H1 (cell line): ENCODE measurements at regions not wholly inside any gene's neighbourhood (a gene's known extent, or its start where the extent isn't known, plus 50 kb on each side); places are given as distances from the start of the nearest gene placed in this dataset.

Experiments
- CTCF ChIA-PET: fragments of 300-600 bp; sonication (Branson Sonifier 250); formaldehyde crosslinking; loops from one replicate; lab custom pipeline; 2021; ENCODE audit not compliant: partially characterized antibody; lab: Charles Lee
- POLR2A ChIA-PET: fragments of 300-600 bp; sonication (Branson Sonifier 250); formaldehyde crosslinking; loops from one replicate; lab custom pipeline; 2021; ENCODE audit warnings: inconsistent platforms; ENCODE audit not compliant: partially characterized antibody; lab: Charles Lee
- DNase-seq, 2 experiments: peaks; one replicate each; pipeline versions ENCODE4 v3.0.0 to v3.0.0-alpha.2; 2010 to 2022; ENCODE audit warnings: low spot score in 2 of 2, low read depth in 1 of 2, mixed read lengths in 1 of 2
- FAIRE-seq: peaks from 2 replicates; lab custom pipeline; 2011; peaks lifted over from hg19 to GRCh38; lab: Jason Lieb, UNC
- H2AFZ ChIP-seq: 2 replicates; pipeline ENCODE4 v1.8.1; 2012; ENCODE audit warnings: low read length, inconsistent platforms
- H2AK5ac ChIP-seq: 2 replicates; pipeline ENCODE4 v1.6.1; 2013; ENCODE audit warnings: low read depth, low read length
- H2BK120ac ChIP-seq: replicated peaks from 2 replicates; pipeline ENCODE3; 2013; ENCODE audit warnings: low read depth, low read length, inconsistent platforms
- H2BK12ac ChIP-seq: 2 replicates; pipeline ENCODE4 v1.6.1; 2013; ENCODE audit warnings: low read depth, low read length
- H2BK15ac ChIP-seq: 2 replicates; pipeline ENCODE4 v1.6.1; 2013; ENCODE audit warnings: low read length
- H2BK20ac ChIP-seq: 2 replicates; pipeline ENCODE4 v1.6.1; 2013; ENCODE audit warnings: low read length
- H2BK5ac ChIP-seq: 2 replicates; pipeline ENCODE4 v1.6.1; 2013; ENCODE audit warnings: low read depth, low read length
- H3K14ac ChIP-seq: 2 replicates; pipeline ENCODE4 v1.6.1; 2013; ENCODE audit warnings: inconsistent platforms; ENCODE audit not compliant: insufficient read length
- H3K18ac ChIP-seq: 2 replicates; pipeline ENCODE4 v1.6.1; 2013; ENCODE audit warnings: low read length; ENCODE audit errors: extremely low read depth
- H3K23ac ChIP-seq: 2 replicates; pipeline ENCODE4 v1.6.1; 2013; ENCODE audit warnings: inconsistent platforms; ENCODE audit not compliant: insufficient read length
- H3K23me2 ChIP-seq: 2 replicates; pipeline ENCODE4 v1.6.1; 2013; ENCODE audit warnings: low read depth, low read length
- H3K27ac ChIP-seq: 2 replicates; pipeline ENCODE4 v1.6.1; 2011; ENCODE audit warnings: low read depth, low read length, inconsistent platforms
- H3K27me3 ChIP-seq, 4 experiments: replicated peaks in 1 of 4; 1 replicate in 1 of 4; 2 replicates in 3 of 4; pipeline versions ENCODE4 v1.6.1 to v1.8.1; 2011 to 2013; ENCODE audit warnings: low read length in 3 of 4, mild to moderate bottlenecking in 3 of 4, inconsistent platforms in 2 of 4, mixed read lengths in 2 of 4, moderate library complexity in 1 of 4; ENCODE audit not compliant: control insufficient read depth in 3 of 4, insufficient read depth in 3 of 4; ENCODE audit errors: extremely low read depth in 1 of 4
- H3K36me3 ChIP-seq, 4 experiments: 2 replicates each; pipeline versions ENCODE4 v1.6.1 to v1.8.1; 2011 to 2013; ENCODE audit warnings: mild to moderate bottlenecking in 4 of 4, low read length in 3 of 4, moderate library complexity in 2 of 4, control low read depth in 1 of 4, inconsistent platforms in 1 of 4; ENCODE audit not compliant: insufficient read depth in 4 of 4, control insufficient read depth in 2 of 4
- H3K4ac ChIP-seq: replicated peaks from 2 replicates; pipeline ENCODE3; 2013; ENCODE audit warnings: low read length, low read depth, mixed read lengths, inconsistent platforms; ENCODE audit not compliant: insufficient read length
- H3K4me1 ChIP-seq, 4 experiments: replicated peaks in 1 of 4; 1 replicate in 1 of 4; 2 replicates in 3 of 4; pipeline versions ENCODE4 v1.6.1 to v1.8.1; 2011 to 2013; ENCODE audit warnings: low read length in 3 of 4, inconsistent platforms in 2 of 4, mixed read lengths in 1 of 4; ENCODE audit not compliant: insufficient read depth in 4 of 4, control insufficient read depth in 3 of 4
- H3K4me2 ChIP-seq, 2 experiments: 2 replicates each; pipeline versions ENCODE4 v1.6.1 to v1.8.1; 2011 to 2013; ENCODE audit warnings: low read depth in 2 of 2, low read length in 2 of 2, control low read depth in 1 of 2, inconsistent platforms in 1 of 2, mild to moderate bottlenecking in 1 of 2; ENCODE audit not compliant: insufficient read depth in 1 of 2
- H3K4me3 ChIP-seq, 4 experiments: fragments of 200-600, 300-600 bp in 1 of 4; sonication (generic), shearing (Covaris generic), sonication (Bioruptor Twin) in 1 of 4; 2 replicates each; pipeline versions ENCODE4 v1.5.1 to v1.8.1; 2011 to 2016; ENCODE audit warnings: low read length in 4 of 4, low read depth in 3 of 4, control low read depth in 2 of 4, inconsistent platforms in 2 of 4, mild to moderate bottlenecking in 2 of 4, mixed read lengths in 1 of 4, moderate library complexity in 1 of 4; ENCODE audit not compliant: insufficient read depth in 2 of 4; ENCODE audit errors: extremely low read depth in 1 of 4
- H3K56ac ChIP-seq: replicated peaks from 2 replicates; pipeline ENCODE3; 2013; ENCODE audit warnings: low read depth, mild to moderate bottlenecking, mixed read lengths, low read length, inconsistent platforms; ENCODE audit not compliant: insufficient read length
- H3K79me1 ChIP-seq: 2 replicates; pipeline ENCODE4 v1.6.1; 2013; ENCODE audit warnings: low read depth, low read length, control low read depth
- H3K79me2 ChIP-seq, 2 experiments: 2 replicates each; pipeline versions ENCODE4 v1.6.1 to v1.8.1; 2012 to 2013; ENCODE audit warnings: low read length in 2 of 2, mild to moderate bottlenecking in 2 of 2, inconsistent platforms in 1 of 2; ENCODE audit not compliant: insufficient read depth in 2 of 2, control insufficient read depth in 1 of 2
- H3K9ac ChIP-seq, 4 experiments: replicated peaks in 1 of 4; 1 replicate in 1 of 4; 2 replicates in 3 of 4; pipeline versions ENCODE4 v1.6.1 to v1.8.1; 2011 to 2013; ENCODE audit warnings: low read depth in 3 of 4, low read length in 3 of 4, control low read depth in 2 of 4, mild to moderate bottlenecking in 2 of 4, moderate library complexity in 2 of 4, inconsistent platforms in 1 of 4; ENCODE audit errors: extremely low read depth in 1 of 4
- H3K9me3 ChIP-seq, 2 experiments: 2 replicates each; pipeline versions ENCODE4 v1.6.1 to v1.8.1; 2012 to 2013; ENCODE audit warnings: mild to moderate bottlenecking in 2 of 2, moderate library complexity in 2 of 2, control low read depth in 1 of 2, inconsistent platforms in 1 of 2, low read depth in 1 of 2, low read length in 1 of 2, mixed read lengths in 1 of 2; ENCODE audit not compliant: insufficient read depth in 2 of 2
- H4K20me1 ChIP-seq, 2 experiments: replicated peaks in 1 of 2; 2 replicates each; pipeline versions ENCODE3 to v1.8.1; 2011 to 2013; ENCODE audit warnings: inconsistent platforms in 2 of 2, low read length in 2 of 2, mild to moderate bottlenecking in 1 of 2; ENCODE audit not compliant: insufficient read depth in 2 of 2, control insufficient read depth in 1 of 2
- H4K5ac ChIP-seq: 2 replicates; pipeline ENCODE4 v1.6.1; 2013; ENCODE audit warnings: low read length, low read depth, mixed read lengths, inconsistent platforms; ENCODE audit not compliant: insufficient read length
- H4K8ac ChIP-seq: 2 replicates; pipeline ENCODE4 v1.8.0; 2013; ENCODE audit warnings: mild to moderate bottlenecking, moderate library complexity, low read length, inconsistent platforms; ENCODE audit not compliant: insufficient read depth; ENCODE audit errors: extremely low read depth
- H4K91ac ChIP-seq: replicated peaks from 2 replicates; pipeline ENCODE3; 2013; ENCODE audit warnings: low read length, mixed read lengths, inconsistent platforms; ENCODE audit not compliant: insufficient read length
- WGBS, 2 experiments: shearing (Covaris generic) in 1 of 2; methylation state at CpG; one replicate each; pipeline versions ENCODE4 v1.1.6 to v1.1.7; 2013 to 2015; ENCODE audit warnings: low lambda C conversion rate in 2 of 2, mixed read lengths in 2 of 2, inconsistent platforms in 1 of 2, low coverage in 1 of 2, missing lambda C conversion rate in 1 of 2; ENCODE audit not compliant: insufficient replicate concordance in 2 of 2, insufficient coverage in 1 of 2, insufficient read length in 1 of 2; ENCODE audit errors: extremely low coverage in 1 of 2, missing lambda C conversion rate in 1 of 2; 5-methylcytosine and 5-hydroxymethylcytosine counted together

- no peak overlapping the region for H2BK5ac ChIP-seq
- H4K5ac ChIP-seq = no peak overlapping the region
- no peak overlapping the region for H2BK120ac ChIP-seq
- H3K14ac ChIP-seq = no peak overlapping the region
- H3K4ac ChIP-seq = no peak overlapping the region
- no peak overlapping the region for H3K18ac ChIP-seq
- ChIA-PET POLR2A (no interaction called here), CTCF (interaction anchor here (1.2 kb wide), 1 partner anchor 14 kb away, joined by 3 read pairs; no protein-coding TSS in a partner anchor)
- H4K20me1 ChIP-seq = no peaks in the 10 kb centered on the region
- H3K9me3 ChIP-seq = no peaks in the 10 kb centered on the region
- no peak overlapping the region for H2BK20ac ChIP-seq
- no peak overlapping the region for H3K4me2 ChIP-seq
- H3K27me3 ChIP-seq = no peaks in the 10 kb centered on the region
- no peak overlapping the region for H3K56ac ChIP-seq
- no peak overlapping the region for H3K27ac ChIP-seq
- no peak overlapping the region for H3K4me3 ChIP-seq
- H3K4me1 ChIP-seq = no peaks in the 10 kb centered on the region
- FAIRE-seq = no peak
- H2AK5ac ChIP-seq = no peak overlapping the region
- no peaks in the 10 kb centered on the region for H3K79me1 ChIP-seq
- 78% methylated on average over 7 of the region's 7 CpGs; no CpG with 5 or more reads in 1 of the 2 experiments for WGBS, 2 experiments
- H3K23me2 ChIP-seq = no peaks in the 10 kb centered on the region
- H3K9ac ChIP-seq = no peak overlapping the region
- H4K8ac ChIP-seq = no peak overlapping the region
- H3K23ac ChIP-seq = no peak overlapping the region
- H2AFZ ChIP-seq = no peak overlapping the region
- H4K91ac ChIP-seq = no peak overlapping the region
- DNase-seq = no peak
- H2BK15ac ChIP-seq = no peak overlapping the region
- no peaks in the 10 kb centered on the region for H3K36me3 ChIP-seq
- H3K79me2 ChIP-seq = no peaks in the 10 kb centered on the region
- no peak overlapping the region for H2BK12ac ChIP-seq
Measured at GRCh38 chr12:68481181-68481941, 129.3 kb upstream of the RAP1B start.
